ENCODE measurements at regions not wholly inside any gene's neighbourhood (a gene's known extent, or its start where the extent isn't known, plus 50 kb on each side); places are given as distances from the start of the nearest gene placed in this dataset.
"Not testable (repeated sequence)": the region's sequence is repeated elsewhere in the genome, so short reads cannot be mapped to it uniquely, and the experiment has no call there.

DNA sequence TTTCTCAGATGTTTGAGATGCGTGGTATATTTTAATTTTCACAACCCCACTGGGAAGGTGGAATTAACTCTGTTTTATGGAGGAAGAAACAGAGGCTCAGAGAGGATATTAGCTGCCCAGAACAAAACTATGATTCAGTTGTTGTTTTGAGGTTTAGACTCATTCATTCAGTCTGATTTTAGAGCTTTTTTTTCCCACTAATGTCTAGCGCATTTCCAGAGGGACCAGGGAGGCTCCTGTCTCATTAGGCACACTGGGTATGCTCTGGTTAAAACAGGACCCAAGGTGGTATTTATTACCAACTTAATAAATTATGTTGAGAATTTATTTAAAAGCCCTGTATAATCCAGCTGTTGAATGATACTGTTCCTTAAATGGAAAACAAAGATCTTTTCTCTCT lies 272.0 kb upstream of the RGMA start:
- no peak for DNase-seq (ENCODE audit: low read depth)

DNA sequence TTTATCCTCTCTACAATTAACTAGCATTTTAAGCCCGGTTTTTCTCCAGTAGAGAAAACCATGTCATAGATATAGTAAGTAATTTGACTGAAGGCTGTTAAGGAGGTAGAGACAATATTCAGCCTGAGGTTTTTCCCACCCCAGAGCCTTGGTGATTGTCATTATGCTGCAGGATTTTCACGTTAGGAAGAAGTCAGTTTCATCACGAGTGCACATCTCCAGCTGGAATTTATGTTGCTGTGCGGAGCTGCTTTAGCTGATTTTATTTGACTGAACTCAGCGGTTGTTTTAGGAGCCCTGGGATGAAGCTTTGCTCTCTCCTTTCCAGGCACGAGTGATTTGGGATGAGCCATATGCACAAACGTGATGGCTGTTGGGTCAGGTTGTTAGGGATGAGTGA lies 271.3 kb upstream of the RGMA start:
- DNase-seq (ENCODE audit: low read depth), result no peak

DNA sequence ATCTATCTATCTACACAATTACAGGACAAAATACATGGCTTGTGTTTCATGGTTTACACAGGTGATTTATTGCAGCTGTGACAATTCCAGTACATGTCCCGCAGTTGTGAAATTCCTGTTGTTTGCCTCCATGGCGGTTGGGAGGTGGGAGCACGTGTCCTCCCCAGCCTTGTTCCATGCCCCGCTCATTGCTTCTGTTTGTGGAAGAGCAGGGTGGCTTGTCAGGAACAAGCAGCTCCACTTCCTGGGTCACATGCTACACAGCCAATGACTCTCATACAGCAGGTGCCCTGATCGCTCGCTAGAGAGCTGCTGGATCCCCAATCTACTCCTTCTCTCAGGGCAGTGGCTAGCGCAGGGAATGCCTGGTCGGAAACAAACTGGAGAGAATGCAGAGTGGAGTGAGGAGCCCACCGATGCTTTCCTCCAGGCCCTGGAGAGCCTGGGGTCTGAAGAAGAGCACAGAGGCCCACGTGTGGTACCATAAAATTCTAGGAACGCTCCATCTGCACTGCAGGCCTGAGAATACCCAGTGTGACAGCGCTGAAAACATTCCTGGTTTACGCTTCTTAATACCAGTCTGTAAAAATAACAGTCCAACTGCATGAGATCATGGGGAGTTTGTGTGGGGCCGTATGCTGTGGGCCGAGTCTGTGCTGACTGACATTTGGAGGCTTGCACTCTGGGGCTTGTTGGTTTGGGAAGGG lies 270.6 kb upstream of the RGMA start:
- no peak for DNase-seq (ENCODE audit: low read depth)

DNA sequence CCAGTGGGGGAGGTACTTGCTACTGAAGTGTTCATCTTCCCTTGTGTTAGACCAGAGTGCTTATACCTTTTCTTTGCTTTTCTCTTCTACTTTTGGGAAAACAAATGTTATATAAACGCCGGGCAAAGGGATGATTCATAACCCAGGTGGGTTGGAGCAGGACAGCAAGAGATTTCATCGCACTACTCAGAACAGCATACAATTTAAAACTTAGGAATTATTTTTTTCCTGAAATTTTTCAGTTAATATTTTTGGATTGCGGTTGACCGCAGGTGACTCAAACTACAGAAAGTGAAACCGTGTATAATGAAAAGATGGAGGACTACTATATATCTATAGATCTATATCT lies 270.0 kb upstream of the RGMA start:
- DNase-seq (ENCODE audit: low read depth), result no peak

- DNase-seq (ENCODE audit: low read depth), result no peak
These were observed 269.4 kb upstream of the RGMA start for GRCh38 chr15:93358166-93359059.

DNA sequence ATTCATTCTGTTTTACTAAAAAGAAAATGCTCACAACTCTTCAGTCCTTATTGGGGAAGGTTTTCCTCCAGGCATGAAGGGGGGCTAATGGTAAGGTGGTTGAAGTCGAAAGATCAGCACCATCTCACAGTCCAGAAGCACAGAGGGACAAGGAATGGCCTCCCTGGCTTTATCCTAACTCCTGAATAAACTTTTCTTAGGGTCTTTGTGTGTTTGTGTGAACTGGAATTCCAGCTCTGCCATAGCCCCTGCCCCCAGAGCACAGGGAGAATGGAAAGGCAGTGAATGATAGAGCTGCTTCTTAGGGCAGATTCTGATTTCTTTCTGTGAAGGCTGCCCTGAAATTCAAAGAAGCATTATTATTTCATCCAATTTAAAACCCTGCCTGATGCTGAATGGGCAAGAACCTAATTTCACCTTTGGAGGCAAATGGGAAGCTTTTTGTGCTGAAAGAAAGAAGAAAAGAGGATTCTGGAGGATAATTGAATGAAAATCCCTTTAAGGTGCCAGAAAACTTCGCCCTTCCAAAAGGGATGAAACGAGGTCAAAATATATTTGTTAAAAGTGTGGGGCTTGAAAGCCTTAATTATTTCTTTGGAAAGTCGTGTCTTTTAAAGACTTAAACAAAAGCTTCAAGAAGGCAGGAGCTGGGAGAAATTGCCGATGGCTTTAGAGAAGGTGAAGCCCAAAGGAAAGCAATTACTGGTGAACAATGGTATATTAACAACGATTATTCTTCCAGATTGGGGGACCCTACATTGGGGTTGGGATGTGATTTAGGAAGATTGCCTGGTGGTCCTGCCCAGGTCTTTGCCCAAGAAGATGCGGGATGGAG lies 259.9 kb upstream of the RGMA start:
- no peak for DNase-seq (ENCODE audit: low read depth)

DNA sequence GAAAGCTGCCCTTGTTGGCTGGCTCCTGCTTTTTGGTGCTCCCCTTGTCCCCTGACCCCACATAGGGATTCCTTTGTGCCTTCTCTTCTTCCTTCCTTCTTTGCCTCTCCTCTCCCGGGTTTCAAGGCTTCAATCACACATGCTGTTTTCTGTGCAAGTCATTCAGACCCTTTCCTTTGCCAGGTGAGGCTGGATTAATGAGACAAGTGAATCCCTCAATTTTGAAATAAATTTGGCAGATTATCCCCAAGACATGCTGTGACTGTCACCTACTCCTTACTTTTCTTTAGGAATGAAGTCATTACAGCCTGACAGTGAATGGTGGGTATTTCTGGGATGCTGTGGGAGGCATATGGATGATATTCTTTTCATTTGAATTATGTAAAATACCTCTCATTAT lies 259.0 kb upstream of the RGMA start:
- DNase-seq (ENCODE audit: low read depth), result no peak

DNA sequence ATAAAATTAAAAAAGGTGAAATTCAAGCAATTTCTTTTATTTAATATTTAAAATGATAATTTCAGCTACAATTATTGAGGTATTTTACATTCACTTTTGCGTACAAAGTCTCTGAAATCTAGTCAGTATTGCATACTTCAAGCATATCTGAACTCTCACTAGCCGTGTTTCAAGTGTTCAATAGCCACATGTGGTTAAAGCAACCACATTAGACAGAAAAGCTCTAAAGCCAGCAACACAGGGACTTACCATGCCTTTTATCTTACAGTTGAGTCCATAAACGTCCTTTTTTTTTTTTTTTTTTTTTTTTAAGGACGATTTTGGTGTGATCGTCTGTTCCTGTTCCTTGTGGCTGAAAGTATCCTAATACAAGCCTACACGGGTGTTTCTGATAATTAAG lies 257.0 kb upstream of the RGMA start:
- DNase-seq (ENCODE audit: low read depth), result no peak

- DNase-seq (ENCODE audit: low read depth), result not testable (repeated sequence)
These were observed 254.4 kb upstream of the RGMA start for GRCh38 chr15:93343402-93343801.

DNA sequence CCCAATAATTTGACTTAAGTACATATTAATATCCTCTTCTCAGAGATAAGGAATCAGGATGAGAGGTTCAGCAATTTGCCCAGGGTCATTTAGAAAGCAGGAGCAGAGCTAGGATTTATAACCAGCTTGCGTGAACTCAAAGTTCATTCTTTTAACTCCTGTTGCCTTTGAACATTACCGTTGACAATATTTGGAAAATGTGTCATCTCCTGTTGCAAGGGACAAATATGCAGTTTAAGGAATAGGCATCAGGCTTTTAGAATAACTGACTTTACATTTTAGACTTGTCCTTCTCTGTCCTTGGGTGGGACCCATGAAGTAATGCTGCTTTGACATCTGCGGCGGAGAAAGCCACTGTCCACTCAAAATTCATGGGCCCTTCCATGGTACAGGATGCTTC lies 252.2 kb upstream of the RGMA start:
- DNase-seq (ENCODE audit: low read depth), result no peak

- no peak for DNase-seq (ENCODE audit: low read depth)
These were observed 251.4 kb upstream of the RGMA start for GRCh38 chr15:93340406-93340805.

- DNase-seq (ENCODE audit: low read depth), result no peak
These were observed 244.8 kb upstream of the RGMA start for GRCh38 chr15:93333796-93334195.

GRCh38 chr15:93333126-93333525 lies 244.1 kb upstream of the RGMA start:
- DNase-seq (ENCODE audit: low read depth), result not testable (repeated sequence)

DNA sequence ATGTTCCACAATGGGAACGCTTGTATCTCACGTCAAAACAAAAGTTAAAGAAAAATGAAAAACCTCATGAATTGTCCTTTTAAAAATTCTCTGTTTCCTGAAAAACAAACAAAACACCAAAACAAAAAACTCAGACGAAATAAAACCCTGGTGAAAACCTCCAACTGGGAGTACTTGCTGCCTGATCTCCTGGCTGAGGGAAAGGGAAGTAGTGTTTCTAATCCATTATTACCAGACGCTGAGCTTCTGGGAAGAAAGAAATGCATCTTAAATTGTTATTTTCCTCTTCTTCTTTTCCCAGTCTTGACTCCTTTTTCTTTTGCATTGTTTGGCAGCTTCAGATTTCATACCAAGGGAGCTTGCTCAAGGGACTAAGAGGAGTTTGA lies 243.2 kb upstream of the RGMA start:
- DNase-seq (ENCODE audit: low read depth), result no peak

DNA sequence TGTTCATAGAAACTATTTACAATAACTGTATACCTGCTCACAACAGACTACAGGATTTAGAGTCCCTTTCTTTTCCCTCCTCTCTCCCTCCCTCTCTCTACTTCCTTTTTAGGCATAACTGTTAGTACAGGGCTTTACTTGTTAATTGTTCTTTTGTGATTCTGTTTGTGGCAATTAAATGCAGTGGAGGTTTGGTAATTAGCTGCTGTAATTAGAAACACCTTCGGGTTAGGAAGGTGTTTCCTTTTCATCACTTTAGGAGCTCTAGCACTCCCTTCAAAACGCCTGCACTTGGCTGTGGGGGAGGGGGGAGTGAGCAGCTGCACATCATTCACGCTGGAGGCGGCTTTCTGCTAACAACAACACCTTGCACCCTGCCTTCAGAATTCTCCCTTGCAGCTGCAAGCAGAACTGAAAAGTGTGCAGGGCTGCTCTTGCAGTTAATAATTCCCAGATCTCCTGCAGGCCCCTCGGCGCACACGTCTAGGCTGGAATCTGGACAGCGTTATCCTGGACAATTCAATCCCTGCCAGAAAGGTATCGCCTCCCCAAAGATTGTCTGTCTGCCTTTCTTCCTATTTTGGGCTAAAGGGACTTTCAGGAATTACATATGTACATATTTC lies 242.6 kb upstream of the RGMA start:
- DNase-seq (ENCODE audit: low read depth), result no peak

- no peak for DNase-seq (ENCODE audit: low read depth)
These were observed 242.0 kb upstream of the RGMA start for GRCh38 chr15:93330912-93331544.

GRCh38 chr15:93327364-93327763 lies 238.4 kb upstream of the RGMA start:
- no peak for DNase-seq (ENCODE audit: low read depth)

- no peak for DNase-seq (ENCODE audit: low read depth)
These were observed 235.4 kb upstream of the RGMA start for GRCh38 chr15:93324186-93324975.

DNA sequence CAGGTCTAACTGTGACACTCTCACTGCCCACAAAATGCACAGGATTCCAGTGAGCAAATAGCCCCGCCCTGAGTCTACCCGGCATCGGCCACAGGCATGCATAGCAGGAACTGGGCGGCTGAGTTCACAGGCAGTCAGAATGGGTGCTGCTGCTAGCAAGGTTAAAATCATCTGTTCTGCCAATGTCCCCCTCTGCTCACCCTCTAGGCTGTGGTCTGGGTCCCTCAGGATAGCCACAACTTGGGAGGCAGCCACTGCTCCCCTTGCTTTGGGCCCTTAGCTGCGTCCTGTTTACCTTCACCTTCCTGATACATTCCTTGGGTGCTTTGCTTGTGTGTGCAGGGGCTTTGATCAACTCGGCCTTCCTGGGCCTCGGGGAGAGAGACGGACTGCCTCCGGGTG lies 232.9 kb upstream of the RGMA start:
- no peak for DNase-seq (ENCODE audit: low read depth)

GRCh38 chr15:93319121-93319814 lies 230.3 kb upstream of the RGMA start:
- DNase-seq (ENCODE audit: low read depth), result no peak
